GM21526 (cell line): ENCODE measurements at regions not wholly inside any gene's neighbourhood (a gene's known extent, or its start where the extent isn't known, plus 50 kb on each side); places are given as distances from the start of the nearest gene placed in this dataset.
A peak's percentile ranks its signal among the peaks of the same experiment; 100 is the strongest.
"Not testable (repeated sequence)": the region's sequence is repeated elsewhere in the genome, so short reads cannot be mapped to it uniquely, and the experiment has no call there.

Experiments
- ATAC-seq: cut with Tn5 transposase; IDR thresholded peaks from one replicate; pipeline ENCODE4 v1.9.1; 2021; ENCODE audit warnings: moderate library complexity; ENCODE audit not compliant: unreplicated experiment, low FRiP score

DNA sequence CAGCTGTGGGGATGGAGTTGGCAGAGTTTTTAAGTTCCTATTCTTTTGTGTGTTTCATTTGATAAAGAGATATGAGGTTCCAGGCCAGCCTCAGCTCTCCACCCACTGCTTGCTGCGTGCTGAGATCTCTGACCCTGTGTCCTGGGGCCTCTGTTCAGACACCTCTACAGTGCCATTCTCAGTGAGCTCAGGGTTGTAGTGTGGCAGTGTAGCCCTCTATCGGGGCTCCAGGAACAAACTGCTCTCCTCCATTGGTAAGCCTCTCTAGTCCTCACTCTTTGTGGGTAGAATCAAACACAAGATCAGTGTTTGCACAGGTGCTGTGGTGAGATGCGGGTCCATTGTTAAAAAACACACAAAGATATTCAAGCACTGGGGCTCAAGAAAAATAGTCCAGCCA, 386.6 kb upstream of the RPS23 start:
- ATAC-seq, result no peak

DNA sequence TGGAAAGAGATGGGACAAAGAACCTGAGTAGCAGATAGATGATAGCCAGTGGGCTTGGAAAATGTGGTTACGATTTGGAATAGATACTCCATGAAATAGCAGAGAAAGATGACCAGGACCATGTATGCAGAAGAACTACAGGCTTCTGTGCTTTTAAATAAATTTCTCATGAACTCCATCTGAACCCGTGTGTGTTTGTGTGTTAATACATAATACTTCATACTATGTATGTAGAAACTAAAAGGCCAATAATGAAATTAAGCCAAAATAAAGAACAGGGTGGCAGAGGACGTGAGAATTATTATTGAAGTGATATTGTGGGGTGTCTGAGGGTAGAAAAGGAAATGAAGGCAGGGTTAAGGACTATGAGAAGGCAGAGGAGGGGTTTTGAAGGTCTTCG, 385.1 kb upstream of the RPS23 start:
- no peak for ATAC-seq

DNA sequence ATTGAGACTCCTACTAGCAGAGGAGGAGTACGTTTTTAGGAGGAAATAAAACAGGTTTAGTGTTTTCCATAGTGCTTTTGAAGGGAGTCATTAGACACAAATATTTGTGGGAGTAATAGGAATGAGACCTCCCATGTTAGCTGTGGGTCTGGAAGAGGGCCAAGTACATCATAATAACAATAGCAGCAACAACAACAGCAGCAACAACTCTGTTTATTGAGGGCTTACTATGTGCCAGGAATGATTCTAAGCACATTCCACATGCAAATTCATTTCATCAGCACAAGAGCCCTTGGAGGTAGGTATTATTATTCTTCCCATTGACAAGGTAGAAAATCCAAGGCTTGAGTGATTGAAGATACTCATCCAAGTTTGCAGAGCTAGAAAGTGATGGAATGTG, 384.2 kb upstream of the RPS23 start:
- no peak for ATAC-seq

DNA sequence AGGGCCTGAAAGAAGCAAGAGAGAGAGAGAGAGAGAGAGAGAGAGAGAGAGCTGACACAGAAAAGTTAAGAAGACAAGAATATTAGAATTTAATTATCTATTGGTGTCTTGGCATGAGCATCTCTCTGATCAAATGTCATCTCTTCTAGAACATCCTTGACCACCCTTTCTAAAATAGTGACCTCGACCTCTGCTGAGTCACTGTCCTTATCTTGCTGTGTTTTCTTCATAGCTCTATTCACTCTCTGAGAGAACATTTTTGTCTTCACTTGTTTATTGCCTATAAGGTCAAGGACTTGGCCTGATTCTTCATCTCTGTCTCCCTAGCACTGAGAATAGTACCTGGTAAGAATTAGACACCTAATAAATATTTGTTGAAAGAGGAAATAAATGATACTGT, 383.8 kb upstream of the RPS23 start:
- ATAC-seq, result no peak

DNA sequence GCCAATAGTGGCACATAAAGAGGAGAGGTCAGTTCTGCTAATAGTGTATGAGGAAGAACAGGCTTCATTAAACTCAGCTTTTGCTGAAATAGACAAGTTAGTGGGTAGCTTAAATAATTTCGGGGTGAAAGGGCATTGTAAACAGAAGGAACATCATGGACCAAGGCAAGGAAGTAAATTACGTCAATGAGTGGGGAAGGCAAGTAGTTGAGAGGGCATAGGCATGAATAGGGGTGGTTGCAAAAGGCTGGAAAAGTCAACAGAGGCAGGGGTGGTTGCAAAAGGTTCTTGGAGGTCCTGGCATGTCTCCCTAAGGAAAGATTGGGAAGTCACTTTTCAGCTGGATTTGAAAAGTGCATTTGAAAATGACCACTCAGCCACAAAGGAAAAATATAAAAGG, 383.3 kb upstream of the RPS23 start:
- no peak for ATAC-seq

DNA sequence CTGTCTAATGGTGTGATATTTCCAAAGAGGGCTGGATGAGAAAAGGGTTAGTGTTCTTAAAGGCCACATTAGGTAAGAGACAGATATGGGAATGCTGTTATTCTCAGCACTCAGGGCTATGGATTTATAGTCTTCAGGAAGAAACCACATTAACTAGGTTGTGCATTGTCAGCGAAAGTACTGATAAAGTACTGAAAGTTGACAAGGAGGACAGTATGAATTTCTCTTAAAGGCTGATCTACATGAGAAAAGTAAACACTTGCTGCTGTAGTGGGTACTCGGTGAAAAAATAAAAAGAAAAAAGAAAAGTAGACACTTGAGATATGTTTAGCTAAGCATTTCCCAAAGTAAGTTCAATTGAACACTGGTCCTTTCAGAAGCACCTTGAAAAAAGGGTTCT, 381.0 kb upstream of the RPS23 start:
- ATAC-seq, result no peak

DNA sequence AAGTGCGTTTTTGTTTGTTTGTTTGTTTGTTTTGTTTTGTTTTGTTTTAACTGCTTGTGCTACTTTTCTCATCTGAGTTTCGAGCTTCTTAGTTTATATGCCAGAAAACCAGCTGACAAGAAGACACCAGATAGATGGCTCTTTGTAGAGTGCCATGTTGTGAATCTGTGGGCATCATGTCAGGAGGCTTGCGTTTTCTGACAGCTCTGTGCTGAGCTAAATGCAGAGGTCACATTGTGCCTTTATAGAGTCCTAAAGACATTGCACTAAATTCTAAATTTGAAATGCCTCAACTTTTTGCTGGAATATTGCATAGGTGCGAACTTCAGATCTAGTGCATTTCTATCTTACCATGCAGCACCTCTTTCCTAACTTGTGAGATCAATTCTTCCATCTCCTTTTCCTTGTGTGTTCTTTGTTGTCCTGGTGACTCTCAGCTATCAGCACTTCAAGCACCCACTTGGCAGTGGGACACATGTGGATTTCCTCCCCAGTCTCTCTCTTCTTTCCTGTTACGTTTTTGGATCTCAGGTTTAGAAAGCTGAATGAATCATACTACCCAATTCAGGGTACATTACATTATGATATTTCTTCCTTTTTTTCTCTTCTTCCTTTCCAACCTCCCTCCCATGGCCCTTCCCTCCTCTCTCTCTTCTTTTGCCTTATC, 379.0 kb upstream of the RPS23 start:
- ATAC-seq, result no peak

DNA sequence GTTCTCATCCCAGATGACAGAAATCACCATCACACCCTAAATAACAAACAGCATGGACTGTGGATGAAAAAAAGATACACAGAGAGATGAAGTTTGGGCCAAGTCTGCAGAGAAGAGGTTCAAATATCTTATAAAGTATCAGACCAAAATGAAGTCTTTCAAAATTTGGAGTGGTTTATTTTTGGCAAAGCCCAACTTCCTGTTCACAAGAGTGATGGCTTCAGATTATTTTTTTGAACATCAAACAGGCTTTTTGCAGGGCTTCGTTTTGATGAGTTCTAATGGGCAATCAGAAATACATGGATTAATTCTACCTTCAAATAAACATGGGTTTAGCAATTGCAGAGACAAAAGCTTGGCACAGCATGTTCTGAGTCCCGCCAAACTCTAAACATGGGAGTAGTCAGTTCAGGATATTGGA, 378.2 kb upstream of the RPS23 start:
- ATAC-seq, result no peak

DNA sequence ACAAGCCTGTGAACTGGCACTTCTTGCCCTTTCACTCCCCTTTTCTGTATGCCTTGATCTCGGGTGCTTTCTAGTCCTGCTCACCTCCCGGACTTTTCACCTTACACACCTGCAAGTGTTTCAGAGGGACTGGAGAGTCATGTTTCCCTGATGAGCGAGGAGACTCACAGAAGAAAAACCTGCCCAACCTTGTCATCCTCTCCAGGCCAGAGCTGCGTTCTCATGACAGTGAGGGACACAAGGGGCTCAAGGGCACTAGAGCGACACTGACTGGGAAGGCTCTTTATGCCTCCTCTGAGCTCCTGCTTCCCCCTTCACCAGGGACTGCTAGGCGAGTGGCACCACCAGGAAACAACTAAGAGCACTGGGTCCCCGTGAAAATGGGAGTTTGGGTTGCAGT, 376.9 kb upstream of the RPS23 start:
- no peak for ATAC-seq

DNA sequence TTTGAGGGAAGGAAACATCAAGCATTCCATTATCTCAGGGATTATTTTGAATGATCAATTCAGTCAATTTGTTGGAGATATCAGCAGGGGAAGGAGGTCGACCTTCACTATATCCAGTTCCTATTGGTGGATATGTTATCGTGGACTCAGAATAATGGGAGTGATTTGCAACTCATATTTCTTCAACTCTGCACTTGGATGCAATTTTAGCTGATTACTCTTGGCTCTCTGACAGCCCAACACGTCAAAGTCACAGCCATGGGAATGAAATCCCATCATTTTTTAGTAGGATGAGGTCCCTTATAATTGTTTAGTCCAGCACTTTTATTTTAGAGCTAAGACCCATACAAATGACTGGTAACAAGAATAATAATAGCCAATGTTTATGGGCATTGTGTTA, 371.8 kb upstream of the RPS23 start:
- ATAC-seq, result no peak

DNA sequence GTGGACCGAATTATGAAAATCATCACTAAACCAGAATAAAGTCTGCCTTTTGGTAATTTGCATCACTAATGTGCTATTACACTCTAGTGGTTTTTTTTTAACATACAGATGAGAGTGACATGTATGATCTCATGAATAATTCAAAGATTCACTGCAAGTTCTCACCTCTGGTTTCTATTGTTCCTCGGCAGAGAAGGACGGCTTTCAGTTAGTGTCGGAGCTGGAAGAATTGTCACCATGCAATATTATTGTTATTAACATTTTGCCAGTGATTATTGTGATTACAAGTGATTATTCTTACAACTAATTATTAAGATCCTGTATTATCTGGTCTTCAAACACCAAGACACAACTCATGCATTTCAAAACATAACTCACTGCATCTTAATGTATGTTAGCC, 366.6 kb upstream of the RPS23 start:
- no peak for ATAC-seq

DNA sequence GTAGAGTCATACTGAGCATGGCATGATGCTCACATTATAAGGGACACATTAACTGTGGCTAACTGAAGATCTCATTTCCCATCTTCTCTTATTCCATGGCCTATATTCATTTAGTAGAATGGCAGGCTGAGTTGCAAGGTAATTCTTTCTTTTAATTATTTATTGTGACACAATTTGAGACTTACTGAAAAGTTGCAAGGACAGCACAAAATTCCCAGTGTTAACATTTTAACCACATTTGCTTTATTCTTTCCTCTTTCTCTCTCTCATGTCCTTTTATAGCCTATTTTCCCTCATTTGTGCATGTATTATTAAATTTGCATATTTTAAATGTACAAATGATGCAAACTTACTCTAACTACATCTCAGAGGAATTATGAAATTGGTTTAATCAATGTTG, 366.1 kb upstream of the RPS23 start:
- no peak for ATAC-seq

DNA sequence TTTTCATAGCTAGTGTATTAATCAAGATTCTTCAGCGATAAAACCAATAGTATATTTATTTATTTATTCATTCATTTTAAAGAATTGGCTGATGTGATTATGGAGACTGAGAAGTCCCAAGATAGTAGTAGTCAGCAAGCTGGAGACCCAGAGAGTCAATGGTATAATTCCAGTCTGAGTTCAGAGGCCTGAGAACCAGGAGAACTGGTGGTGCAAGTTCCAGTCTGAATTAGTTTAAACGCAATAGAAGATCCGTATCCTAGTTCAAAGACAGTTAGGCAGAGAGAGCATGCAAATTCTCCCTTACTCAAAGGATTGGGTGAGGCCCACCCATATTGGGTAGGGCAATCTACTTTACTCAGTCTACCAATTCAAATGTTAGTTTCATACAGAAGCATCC, 364.2 kb upstream of the RPS23 start:
- ATAC-seq, result no peak

DNA sequence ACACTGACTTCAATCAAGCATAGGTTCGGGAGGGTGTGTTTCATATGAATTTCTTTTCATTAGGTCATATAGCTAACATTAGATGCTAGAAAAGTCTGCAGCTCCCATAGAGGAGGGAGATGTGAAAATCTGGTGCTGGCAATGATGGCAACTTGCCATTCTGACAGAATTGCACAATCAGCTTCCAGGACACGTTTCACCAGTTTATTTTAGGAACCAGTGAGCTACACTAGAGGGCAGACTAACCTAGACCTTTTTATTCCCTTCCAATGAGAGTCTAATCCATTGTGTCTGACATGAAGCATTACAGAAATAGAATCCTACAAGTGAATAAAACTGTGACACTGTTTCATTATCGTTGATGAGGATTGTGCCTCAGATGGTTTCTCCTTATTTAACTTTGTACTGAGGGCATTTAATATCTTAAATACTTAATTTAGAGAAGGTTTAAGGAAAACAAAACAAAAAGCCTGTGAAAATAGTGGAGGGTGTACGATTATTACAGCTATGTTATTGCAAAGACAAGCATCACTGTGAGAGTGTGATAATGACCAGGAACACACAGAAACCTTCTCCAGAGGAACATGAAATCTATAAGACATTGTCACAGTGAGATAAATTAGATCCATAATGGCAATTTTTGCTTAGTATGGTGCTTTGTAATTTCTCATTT, 363.3 kb upstream of the RPS23 start:
- ATAC-seq, result peak; percentile 79

DNA sequence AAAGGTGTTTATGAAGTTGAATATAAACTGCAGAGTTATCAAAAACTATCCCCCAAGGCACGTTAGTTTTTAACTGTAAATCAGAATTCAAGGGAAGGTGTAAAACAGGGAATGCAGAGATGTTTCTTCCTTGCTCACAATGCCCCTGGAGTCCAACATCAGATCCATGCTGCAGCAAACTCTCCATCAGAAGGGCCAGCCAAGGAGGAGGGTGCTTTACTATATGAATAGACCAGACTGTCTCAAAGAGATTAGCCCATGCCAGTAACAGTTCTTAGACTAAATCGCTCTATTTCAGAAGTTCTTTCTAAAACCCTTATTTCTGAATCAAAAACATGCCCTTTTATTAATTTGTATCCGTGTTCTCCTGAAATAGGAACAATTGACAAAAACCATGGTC, 362.8 kb upstream of the RPS23 start:
- no peak for ATAC-seq

DNA sequence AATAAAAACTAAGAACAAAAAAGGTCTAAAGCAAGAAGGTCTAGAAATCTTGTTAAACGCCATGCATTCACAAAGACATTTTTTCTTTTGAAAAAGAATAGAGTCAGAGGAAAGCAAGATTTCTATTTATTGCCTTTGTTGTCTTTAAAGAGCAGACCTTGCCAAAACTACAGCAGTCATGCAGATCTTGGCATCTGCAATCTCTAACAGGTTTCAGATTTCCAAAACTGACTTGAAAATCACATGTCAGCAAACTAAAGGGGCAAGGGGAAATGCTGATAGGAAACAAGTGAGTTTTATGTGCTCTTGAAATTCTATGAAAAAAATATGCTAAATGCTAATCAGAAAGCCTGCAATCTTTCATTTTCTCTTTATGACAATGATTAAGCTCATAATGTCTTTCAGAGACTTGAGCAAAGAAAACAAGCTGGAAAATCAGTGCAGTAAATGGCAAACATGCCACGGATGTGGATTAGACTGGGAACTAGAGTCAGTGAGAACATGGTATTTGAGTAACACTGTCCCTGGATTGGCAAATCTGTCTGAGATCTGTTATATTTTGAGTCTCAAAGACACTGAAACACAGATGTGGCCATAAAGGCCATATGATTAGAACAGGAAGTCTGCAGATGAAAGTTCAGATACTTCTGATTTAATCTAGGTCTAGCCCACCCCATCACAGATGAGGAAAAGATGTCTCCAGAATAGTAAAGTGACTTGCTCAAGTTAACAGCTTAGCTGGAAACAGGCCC, 361.4 kb upstream of the RPS23 start:
- no peak for ATAC-seq

DNA sequence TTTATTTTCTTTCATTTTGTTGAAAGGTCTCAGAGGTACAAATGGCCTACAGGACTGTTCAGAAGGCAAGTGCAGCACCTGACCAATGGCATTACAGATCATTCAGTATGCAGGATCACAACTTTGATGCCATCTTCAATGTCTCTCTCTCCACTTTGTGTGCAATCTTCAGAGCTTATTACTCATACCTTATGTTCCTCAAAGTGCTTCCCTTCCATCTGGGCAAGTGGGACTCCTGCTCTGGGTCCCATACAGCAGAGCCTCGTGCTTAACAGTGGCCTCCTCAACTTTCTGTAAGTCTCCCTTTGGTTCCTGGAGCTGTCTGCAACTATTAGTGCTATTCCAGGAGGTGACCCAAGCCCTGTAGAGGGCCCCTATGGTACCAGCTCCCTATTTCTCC, 358.4 kb upstream of the RPS23 start:
- no peak for ATAC-seq

DNA sequence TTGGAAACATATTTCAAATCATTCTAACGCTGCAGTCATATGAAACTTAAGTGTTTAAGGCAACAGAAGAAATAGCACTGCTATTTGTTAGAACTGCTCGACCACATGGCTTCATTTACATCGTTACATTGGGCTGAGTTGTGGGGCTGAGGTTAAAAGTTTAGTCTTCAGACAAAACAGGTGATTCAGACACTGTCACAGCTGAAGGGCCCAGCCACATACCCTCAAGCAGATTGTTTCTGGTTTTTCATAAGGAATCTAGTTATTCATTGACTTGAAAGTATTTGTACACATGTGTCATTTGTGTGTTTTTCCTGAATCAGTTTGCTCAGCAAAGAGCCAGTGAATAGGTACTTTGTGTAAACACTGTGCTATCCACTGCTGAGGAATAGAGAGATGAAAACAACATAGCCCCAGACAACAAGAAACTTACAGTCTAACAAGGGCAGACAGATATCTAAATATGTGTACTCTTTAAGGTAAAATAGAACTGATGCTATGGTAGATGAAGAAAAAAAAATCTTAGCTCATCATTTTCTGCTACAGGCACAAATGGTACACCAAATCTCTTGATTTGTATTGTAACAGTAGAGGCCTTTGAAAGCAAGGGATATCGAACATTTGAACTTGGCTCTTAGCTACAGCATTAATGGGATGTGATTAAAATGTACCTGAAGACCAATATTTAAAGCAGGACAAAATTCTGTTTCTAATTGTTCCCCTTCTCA, 357.6 kb upstream of the RPS23 start:
- ATAC-seq, result no peak

DNA sequence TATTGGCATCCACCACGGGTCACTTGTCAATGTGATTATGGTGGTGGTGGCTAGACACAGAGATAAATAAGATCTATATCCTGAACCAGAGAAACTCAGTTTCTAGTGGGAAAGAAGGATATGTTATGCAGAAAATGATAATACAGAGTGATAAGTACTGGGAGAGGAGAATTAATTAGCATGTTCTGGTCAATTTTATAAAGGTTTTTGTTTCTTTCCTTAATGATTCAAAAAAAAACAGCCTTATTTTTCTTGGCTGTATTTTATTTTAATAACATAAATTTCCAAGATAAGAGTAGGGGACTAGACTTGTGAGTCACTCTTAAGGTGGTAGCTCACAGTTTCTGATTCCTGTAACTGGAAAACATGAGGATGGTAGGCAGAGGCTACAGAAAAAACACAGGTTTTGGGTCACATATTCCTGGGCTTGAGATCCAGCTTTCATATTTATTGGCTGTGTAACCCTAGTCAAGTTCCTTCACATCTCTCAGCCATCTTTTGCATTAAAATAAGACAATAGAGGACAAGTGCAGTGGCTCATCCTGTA, 350.3 kb upstream of the RPS23 start:
- no peak for ATAC-seq

DNA sequence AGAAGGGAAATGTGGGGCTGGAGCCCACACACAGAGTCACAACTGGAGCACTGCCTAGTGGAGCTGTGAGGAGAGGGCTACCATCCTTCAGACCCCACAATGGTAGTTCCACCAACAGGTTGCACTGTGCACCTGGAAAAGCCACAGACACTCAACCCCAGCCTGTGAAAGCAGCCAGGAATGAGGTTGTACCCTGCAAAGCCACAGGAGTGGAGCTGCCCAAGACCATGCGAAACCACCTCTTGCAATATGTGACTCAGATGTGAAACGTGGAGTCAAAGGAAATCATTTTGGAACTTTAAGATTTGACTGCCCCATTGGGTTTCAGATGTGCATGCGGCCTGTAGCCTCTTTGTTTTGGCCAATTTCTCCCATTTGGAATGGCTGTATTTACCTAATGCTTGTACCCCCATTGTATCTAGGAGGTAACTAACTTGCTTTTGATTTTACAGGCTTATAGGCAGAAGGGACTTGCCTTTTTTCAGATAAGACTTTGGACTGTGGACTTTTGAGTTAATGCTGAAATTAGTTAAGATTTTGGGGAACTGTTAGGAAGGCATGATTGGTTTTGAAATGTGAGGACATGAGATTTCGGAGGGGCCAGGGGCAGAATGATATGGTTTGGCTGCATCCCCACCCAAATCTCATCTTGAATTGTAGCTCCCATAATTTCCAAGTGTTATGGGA, 348.9 kb upstream of the RPS23 start:
- not testable (repeated sequence) for ATAC-seq
